Spleen (tissue), 11 donors: ENCODE measurements at regions not wholly inside any gene's neighbourhood (a gene's known extent, or its start where the extent isn't known, plus 50 kb on each side); places are given as distances from the start of the nearest gene placed in this dataset.

Source experiments
- DNase-seq: peaks from one replicate; pipeline ENCODE4 v3.0.0-alpha.2; 2020
- H3K27ac ChIP-seq, 8 donors: fragments of 200-600 bp; sonication (generic) in 7 of 8; 1 replicate in 4 of 8; 2 replicates in 4 of 8; pipeline versions ENCODE4 v1.5.0 to v1.8.0; 2016 to 2021; ENCODE audit warnings: inconsistent platforms in 4 of 8, mild to moderate bottlenecking in 4 of 8, moderate library complexity in 1 of 8
- H3K27me3 ChIP-seq, 7 donors: fragments of 200-600 bp; sonication (generic) in 6 of 7; replicated peaks in 1 of 7; 1 replicate in 4 of 7; 2 replicates in 3 of 7; pipeline versions ENCODE4 v1.5.0 to v1.8.0; 2016 to 2021; ENCODE audit warnings: inconsistent platforms in 3 of 7, mild to moderate bottlenecking in 1 of 7
- H3K36me3 ChIP-seq, 6 donors: fragments of 200-600 bp; sonication (generic) in 5 of 6; 1 replicate in 4 of 6; 2 replicates in 2 of 6; pipeline versions ENCODE4 v1.5.0 to v1.8.0; 2016 to 2021; ENCODE audit warnings: inconsistent platforms in 2 of 6
- H3K4me1 ChIP-seq, 6 donors: fragments of 200-600 bp; sonication (generic) in 5 of 6; 1 replicate in 3 of 6; 2 replicates in 3 of 6; pipeline versions ENCODE4 v1.5.0 to v1.8.0; 2016 to 2021; ENCODE audit warnings: inconsistent platforms in 3 of 6
- H3K4me3 ChIP-seq, 8 donors: fragments of 200-600 bp; sonication (generic) in 7 of 8; 1 replicate in 4 of 8; 2 replicates in 4 of 8; pipeline versions ENCODE4 v1.5.0 to v1.8.0; 2016 to 2021; ENCODE audit warnings: inconsistent platforms in 4 of 8, mild to moderate bottlenecking in 4 of 8, moderate library complexity in 2 of 8
- H3K9me3 ChIP-seq, 8 donors: fragments of 200-600 bp; sonication (generic) in 7 of 8; 1 replicate in 4 of 8; 2 replicates in 4 of 8; pipeline versions ENCODE4 v1.5.0 to v1.8.0; 2016 to 2021; ENCODE audit warnings: inconsistent platforms in 4 of 8
- POLR2A ChIP-seq, 3 donors: fragments of 450-650 bp; IDR thresholded peaks; one replicate each; pipeline ENCODE4 v1.5.1; 2017; ENCODE audit warnings: antibody characterized with exemption in 3 of 3, mild to moderate bottlenecking in 1 of 3
- POLR2AphosphoS5 ChIP-seq, 3 donors: sonication (generic); formaldehyde crosslinking; IDR thresholded peaks; one replicate each; pipeline ENCODE4 v1.5.1; 2017; ENCODE audit warnings: antibody characterized with exemption in 3 of 3
- WGBS, 5 donors: extraction: QIAGEN DNeasy Blood & Tissue Kit in 3 of 5; methylation state at CpG; one replicate each; pipeline versions ENCODE4 v1.1.5 to v1.1.7; 2013 to 2018; 5-methylcytosine and 5-hydroxymethylcytosine counted together
- intact Hi-C: fragments of 100-400 bp; cut with DNase I; formaldehyde crosslinking; loops from one replicate; pipeline ENCODE4 v1.15.0; 2023; ENCODE audit warnings: low total_unique reads
- TF ChIP-seq, protein P1 (sequence below), 11 experiments: fragments of 200-600 bp in 7 of 11; fragments of 450-650 bp in 4 of 11; sonication (generic) in 4 of 11; IDR thresholded peaks in 8 of 11; conservative IDR thresholded peaks in 3 of 11; 1 replicate in 7 of 11; 2 replicates in 4 of 11; pipeline versions ENCODE4 v1.4.0 to v1.8.0; 2016 to 2021; ENCODE audit warnings: antibody characterized with exemption in 11 of 11, inconsistent platforms in 4 of 11, mild to moderate bottlenecking in 1 of 11
- donor health status: healthy with polysubstance abuse.
- donor health status: DM: no; HTN: no; CAD: no; lungs with moderate emphysema.
- donor health status: DM: no; HTN: no; CAD: no.
- donor health status: Bipolar disorder and iron deficiency.
- donor health status: healthy.
- donor health status: DM: no; HTN: no; CAD: no.
- donor health status: DM: yes; HTN: yes; CAD: no.

DNA sequence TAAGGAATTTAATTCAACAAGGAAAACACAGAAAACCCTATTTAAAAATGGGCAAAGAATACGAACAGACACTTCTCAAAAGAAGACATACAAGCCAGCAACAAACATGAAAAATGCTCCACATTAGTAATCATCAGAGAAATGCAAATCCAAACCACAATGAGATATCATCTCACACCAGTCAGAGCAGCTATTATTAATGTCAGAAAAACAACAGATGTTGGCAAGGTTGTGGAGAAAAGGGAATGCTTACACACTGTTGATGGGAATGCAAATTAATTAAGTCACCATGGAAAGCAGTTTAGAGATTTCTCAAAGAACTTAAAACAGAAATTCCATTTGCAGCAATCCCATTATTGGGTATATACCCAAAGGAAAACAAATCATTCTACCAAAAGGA is 55.2 kb downstream of the GCC1 start:
- no peak overlapping the region for H3K4me3 ChIP-seq
- DNase-seq: no peak
- H3K36me3 ChIP-seq: no peaks in the 10 kb centered on the region
- no peak overlapping the region for H3K27ac ChIP-seq
- WGBS, 5 donors: 58 to 85% (median 64%) methylated on average over 1 of the region's 1 CpG
- TF ChIP-seq, protein P1, sequence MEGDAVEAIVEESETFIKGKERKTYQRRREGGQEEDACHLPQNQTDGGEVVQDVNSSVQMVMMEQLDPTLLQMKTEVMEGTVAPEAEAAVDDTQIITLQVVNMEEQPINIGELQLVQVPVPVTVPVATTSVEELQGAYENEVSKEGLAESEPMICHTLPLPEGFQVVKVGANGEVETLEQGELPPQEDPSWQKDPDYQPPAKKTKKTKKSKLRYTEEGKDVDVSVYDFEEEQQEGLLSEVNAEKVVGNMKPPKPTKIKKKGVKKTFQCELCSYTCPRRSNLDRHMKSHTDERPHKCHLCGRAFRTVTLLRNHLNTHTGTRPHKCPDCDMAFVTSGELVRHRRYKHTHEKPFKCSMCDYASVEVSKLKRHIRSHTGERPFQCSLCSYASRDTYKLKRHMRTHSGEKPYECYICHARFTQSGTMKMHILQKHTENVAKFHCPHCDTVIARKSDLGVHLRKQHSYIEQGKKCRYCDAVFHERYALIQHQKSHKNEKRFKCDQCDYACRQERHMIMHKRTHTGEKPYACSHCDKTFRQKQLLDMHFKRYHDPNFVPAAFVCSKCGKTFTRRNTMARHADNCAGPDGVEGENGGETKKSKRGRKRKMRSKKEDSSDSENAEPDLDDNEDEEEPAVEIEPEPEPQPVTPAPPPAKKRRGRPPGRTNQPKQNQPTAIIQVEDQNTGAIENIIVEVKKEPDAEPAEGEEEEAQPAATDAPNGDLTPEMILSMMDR (IDR thresholded peaks at IDR 0.05 in 8 of 11, conservative IDR thresholded peaks at IDR 0.05 in 3 of 11): no peak
- TF ChIP-seq POLR2AphosphoS5 (IDR thresholded peaks at IDR 0.05) (no peak), POLR2A (IDR thresholded peaks at IDR 0.05) (no peak)
- H3K27me3 ChIP-seq: peaks cover 0 to 27% (median 0%) of the 10 kb centered on the region in 7 donors
- H3K4me1 ChIP-seq: no peaks in the 10 kb centered on the region
- peaks cover 0 to 19% (median 10%) of the 10 kb centered on the region in 8 donors for H3K9me3 ChIP-seq
- intact Hi-C loops: no loop called here

- Histone ChIP-seq H3K36me3 (no peaks in the 10 kb centered on the region), H3K4me1 (no peaks in the 10 kb centered on the region), H3K27ac (no peak overlapping the region), H3K27me3 (peaks cover 0 to 29% (median 0%) of the 10 kb centered on the region in 7 donors), H3K4me3 (no peak overlapping the region), H3K9me3 (peaks cover 0 to 20% (median 11%) of the 10 kb centered on the region in 8 donors)
- TF ChIP-seq POLR2AphosphoS5 (IDR thresholded peaks at IDR 0.05): no peak
- TF ChIP-seq, protein P1 (IDR thresholded peaks at IDR 0.05 in 8 of 11, conservative IDR thresholded peaks at IDR 0.05 in 3 of 11): no peak
- no peak for TF ChIP-seq POLR2A (IDR thresholded peaks at IDR 0.05)
- WGBS, 5 donors: 57 to 72% (median 68%) methylated on average over 4 of the region's 4 CpGs
- no peak for DNase-seq
- intact Hi-C loops: no loop called here
Measured at GRCh38 chr7:127527561-127527960, 57.8 kb downstream of the GCC1 start.

DNA sequence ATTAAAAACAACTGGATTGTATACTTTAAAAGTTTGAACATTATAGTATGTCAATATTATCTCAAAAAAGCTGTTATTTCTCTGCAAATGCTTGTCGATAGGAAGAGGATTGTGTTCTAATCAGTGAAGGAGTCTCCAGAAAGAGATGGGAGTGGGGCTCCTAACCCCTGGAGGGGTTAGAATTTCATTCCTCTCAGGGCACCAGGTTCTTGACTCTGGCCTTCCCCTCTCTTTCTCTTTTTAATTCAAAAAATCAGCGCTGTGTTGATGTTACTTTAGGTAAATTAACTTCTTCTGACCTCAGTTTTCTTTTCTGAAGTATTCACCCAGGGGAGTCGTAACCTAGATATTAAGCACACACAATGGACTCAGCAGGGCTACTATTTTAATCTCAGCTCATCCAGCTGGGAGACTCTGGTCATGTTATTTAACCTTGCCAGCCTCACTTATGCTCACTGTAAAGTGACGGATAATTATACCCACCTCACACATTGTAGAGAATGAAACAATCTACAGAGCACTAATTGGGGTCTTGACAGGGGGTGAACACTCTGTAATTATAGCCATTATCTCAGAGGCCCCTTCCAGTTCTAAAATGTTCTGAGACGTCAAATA is 59.4 kb downstream of the GCC1 start:
- Histone ChIP-seq H3K27me3 (peaks cover 0 to 35% (median 0%) of the 10 kb centered on the region in 7 donors), H3K9me3 (peaks cover 0 to 29% (median 16%) of the 10 kb centered on the region in 8 donors), H3K36me3 (no peaks in the 10 kb centered on the region), H3K4me1 (no peaks in the 10 kb centered on the region), H3K27ac (no peak overlapping the region), H3K4me3 (no peak overlapping the region)
- 55 to 62% (median 60%) methylated on average over 5 of the region's 5 CpGs for WGBS, 5 donors
- TF ChIP-seq, protein P1 (IDR thresholded peaks at IDR 0.05 in 8 of 11, conservative IDR thresholded peaks at IDR 0.05 in 3 of 11): no peak
- no peak for TF ChIP-seq POLR2AphosphoS5 (IDR thresholded peaks at IDR 0.05)
- no peak for TF ChIP-seq POLR2A (IDR thresholded peaks at IDR 0.05)
- intact Hi-C loops: no loop called here
- no peak for DNase-seq

- intact Hi-C loops: no loop called here
- Histone ChIP-seq H3K36me3 (no peaks in the 10 kb centered on the region), H3K9me3 (peaks cover 0 to 3% (median 0%) of the 10 kb centered on the region in 8 donors), H3K4me1 (no peaks in the 10 kb centered on the region), H3K27ac (no peak overlapping the region), H3K4me3 (no peak overlapping the region), H3K27me3 (peaks cover 0 to 7% (median 0%) of the 10 kb centered on the region in 7 donors)
- WGBS, 5 donors: 77 to 88% (median 86%) methylated on average over 2 of the region's 2 CpGs
- TF ChIP-seq, protein P1 (IDR thresholded peaks at IDR 0.05 in 8 of 11, conservative IDR thresholded peaks at IDR 0.05 in 3 of 11): no peak
- no peak for TF ChIP-seq POLR2AphosphoS5 (IDR thresholded peaks at IDR 0.05)
- TF ChIP-seq POLR2A (IDR thresholded peaks at IDR 0.05): no peak
- DNase-seq: no peak
Measured at GRCh38 chr7:127516320-127516719, 69.1 kb downstream of the GCC1 start.
